ENCODE measurements at regions not wholly inside any gene's neighbourhood (a gene's known extent, or its start where the extent isn't known, plus 50 kb on each side); places are given as distances from the start of the nearest gene placed in this dataset.
A peak's percentile ranks its signal among the peaks of the same experiment; 100 is the strongest.
"Not testable (repeated sequence)": the region's sequence is repeated elsewhere in the genome, so short reads cannot be mapped to it uniquely, and the experiment has no call there.

DNA sequence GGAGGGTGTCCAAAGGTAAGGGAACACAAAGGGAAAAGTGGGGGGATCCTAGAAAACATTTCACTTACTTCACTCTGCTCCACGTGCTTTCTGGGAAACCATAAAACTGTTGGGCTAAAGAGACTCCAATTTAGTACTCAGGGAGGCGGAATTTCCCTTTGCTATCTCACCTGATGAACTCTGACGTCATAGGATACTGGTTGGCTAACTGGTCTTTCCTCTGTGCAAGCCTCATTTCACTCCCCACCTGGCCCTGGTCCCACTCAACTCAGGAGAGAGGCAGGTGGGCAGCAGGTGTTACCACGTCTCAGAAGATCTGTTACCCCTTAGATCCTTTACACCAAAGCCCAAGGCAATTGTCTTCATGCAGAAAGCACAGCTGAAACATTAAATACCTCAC is 51.8 kb upstream of the PMAIP1 start:
- DNase-seq (ENCODE audit: low read depth, low spot score), result no peak

- DNase-seq (ENCODE audit: low read depth, low spot score), result not testable (repeated sequence)
Observed at GRCh38 chr18:59847491-59847846, 52.3 kb upstream of the PMAIP1 start.

- no peak for DNase-seq (ENCODE audit: low read depth, low spot score)
Observed at GRCh38 chr18:59846814-59847490, 52.8 kb upstream of the PMAIP1 start.

- DNase-seq (ENCODE audit: low read depth, low spot score), result no peak
Observed at GRCh38 chr18:59842947-59843346, 56.8 kb upstream of the PMAIP1 start.

- no peak for DNase-seq (ENCODE audit: low read depth, low spot score)
Observed at GRCh38 chr18:59839931-59840685, 59.7 kb upstream of the PMAIP1 start.

GRCh38 chr18:59839246-59839645 is 60.5 kb upstream of the PMAIP1 start:
- no peak for DNase-seq (ENCODE audit: low read depth, low spot score)

DNA sequence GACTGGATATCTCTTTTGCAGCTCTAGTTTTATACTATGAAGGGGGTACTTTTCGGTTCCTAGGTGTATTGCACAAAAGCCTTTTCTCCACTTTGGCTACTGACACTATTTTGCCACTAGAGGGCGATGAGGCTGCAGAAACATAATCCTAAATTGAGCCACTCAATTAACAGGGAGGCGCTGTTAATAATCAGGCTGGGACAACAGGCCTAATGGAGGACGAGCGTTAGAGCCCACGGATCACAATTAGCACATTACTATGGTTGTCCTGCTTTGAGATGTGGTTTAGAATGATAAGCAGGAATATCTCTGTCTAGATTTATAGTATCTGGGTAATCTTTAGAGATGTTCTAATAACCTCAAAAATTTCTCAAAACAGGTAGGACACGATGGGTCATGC is 62.2 kb upstream of the PMAIP1 start:
- DNase-seq (ENCODE audit: low read depth, low spot score), result peak; percentile 36

- DNase-seq (ENCODE audit: low read depth, low spot score), result no peak
Observed at GRCh38 chr18:59835605-59836379, 64.0 kb upstream of the PMAIP1 start.

- DNase-seq (ENCODE audit: low read depth, low spot score), result no peak
Observed at GRCh38 chr18:59834267-59834666, 65.5 kb upstream of the PMAIP1 start.

DNA sequence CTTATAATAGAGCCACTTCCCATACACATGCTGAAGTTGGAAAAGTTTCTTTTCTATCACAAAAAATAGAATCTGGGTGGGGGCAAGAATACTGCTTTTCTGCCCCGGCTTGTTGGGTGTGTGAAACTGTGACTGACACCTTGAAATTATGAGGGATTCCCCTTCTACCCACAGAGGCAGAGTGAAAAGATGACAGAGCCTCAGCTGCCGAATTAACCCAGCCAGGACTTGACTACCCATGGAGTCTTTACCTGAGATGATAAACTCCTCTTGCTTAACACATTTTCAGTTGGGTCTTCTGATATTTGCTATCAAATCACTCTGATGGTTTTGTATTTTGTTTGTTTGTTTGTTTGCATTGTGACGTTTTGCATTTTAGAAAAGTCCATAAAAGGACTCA is 66.0 kb upstream of the PMAIP1 start:
- no peak for DNase-seq (ENCODE audit: low read depth, low spot score)

GRCh38 chr18:59823596-59824195 is 76.1 kb upstream of the PMAIP1 start:
- DNase-seq (ENCODE audit: low read depth, low spot score), result no peak

- no peak for DNase-seq (ENCODE audit: low read depth, low spot score)
Observed at GRCh38 chr18:59822612-59823550, 76.9 kb upstream of the PMAIP1 start.

DNA sequence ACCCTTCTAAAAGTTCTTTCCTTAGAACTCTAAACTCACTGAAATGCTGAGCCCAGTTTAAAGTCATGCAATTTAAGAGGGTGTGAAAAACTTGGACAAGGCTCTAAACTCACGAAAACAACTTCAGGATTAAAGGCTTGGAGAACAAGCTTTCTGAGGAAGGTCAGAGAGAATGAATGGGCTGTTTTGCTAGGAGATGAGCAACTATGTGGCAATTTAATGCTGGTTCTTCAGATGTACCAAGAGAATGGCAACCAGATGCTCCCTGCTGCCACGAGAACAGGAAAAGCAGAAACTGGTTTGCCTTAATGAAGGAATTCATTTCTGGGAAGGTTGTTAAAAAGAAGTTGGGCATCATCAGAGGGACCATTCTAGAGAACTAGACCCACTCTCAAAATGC is 77.8 kb upstream of the PMAIP1 start:
- no peak for DNase-seq (ENCODE audit: low read depth, low spot score)

- DNase-seq (ENCODE audit: low read depth, low spot score), result no peak
Observed at GRCh38 chr18:59820663-59821062, 79.1 kb upstream of the PMAIP1 start.

GRCh38 chr18:59818769-59819168 is 81.0 kb upstream of the PMAIP1 start:
- no peak for DNase-seq (ENCODE audit: low read depth, low spot score)

GRCh38 chr18:59814891-59815290 is 84.9 kb upstream of the PMAIP1 start:
- DNase-seq (ENCODE audit: low read depth, low spot score), result no peak

DNA sequence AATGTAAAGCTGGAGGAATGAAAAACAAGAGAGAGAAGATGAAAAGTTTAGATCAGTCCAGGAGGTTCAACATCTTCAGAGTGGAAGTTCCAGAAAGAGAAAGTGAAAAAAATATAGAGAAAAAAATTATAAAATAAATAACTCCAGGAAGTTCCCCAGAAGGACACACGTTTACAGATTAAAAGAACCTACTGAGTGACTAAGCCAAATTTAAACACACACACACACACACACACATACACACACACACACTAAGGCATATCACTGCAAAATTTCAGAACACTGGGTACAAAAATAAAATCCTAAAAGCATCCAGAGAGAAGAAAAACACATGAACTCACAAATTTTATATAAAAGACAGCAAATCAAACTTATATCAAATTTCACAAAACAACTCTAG is 85.9 kb upstream of the PMAIP1 start:
- no peak for DNase-seq (ENCODE audit: low read depth, low spot score)

DNA sequence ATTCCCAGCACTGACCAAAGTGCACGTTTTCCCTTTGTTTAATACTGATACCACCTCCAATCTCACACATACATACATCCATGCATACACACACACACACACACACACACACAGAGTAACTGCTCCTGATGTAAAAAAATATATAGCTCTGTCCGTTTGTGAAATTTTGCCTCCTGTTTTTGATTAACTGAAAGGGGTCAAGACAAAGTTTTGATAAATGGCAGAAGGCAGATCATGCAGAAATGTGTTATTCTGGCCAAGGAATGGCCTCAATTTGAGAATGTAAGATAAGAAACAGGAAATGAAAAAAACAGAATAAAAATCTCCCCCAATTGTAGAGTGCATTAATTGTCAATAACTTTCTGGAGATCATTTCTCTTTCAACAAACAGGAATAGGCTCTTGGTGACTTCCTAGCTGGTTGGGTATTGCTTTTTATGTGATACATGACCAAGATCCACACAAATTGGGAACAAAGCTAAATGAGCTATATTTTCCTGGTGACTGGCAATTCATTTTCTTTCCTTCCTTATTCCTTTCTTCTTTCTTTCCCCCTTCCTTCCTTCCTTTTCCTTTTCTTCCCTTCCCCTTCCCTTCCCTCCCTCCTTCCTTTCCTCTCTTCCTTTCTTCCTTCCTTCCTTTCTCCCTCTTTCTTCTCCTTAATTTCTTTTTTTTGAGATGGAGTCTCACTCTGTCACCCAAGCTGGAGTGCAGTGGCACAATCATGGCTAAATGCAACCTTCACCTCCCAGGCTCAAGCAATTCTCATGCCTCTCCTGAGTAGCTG is 88.9 kb upstream of the PMAIP1 start:
- no peak for DNase-seq (ENCODE audit: low read depth, low spot score)

DNA sequence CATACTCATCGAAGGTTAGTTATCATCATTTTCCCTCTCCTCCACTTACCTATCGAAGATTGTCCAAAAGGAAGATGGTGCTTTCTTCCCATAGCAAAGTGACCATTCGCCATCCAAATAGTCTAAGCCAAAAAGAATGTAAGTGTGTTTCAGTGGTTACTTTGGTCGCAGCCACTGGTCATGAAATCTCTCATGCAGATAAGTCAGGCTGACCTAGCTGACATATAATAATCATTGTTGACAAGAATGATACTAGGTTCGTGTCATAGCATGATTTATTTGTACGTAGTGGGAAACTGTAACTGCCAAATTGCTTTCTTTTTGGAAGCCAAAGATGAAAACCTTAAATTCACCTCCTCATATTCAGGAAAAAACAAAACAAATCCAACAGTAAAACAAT is 89.6 kb upstream of the PMAIP1 start:
- DNase-seq (ENCODE audit: low read depth, low spot score), result no peak

- DNase-seq (ENCODE audit: low read depth, low spot score), result no peak
Observed at GRCh38 chr18:59802031-59802430, 97.8 kb upstream of the PMAIP1 start.
